ENCODE measurements at regions not wholly inside any gene's neighbourhood (a gene's known extent, or its start where the extent isn't known, plus 50 kb on each side); places are given as distances from the start of the nearest gene placed in this dataset.

DNA sequence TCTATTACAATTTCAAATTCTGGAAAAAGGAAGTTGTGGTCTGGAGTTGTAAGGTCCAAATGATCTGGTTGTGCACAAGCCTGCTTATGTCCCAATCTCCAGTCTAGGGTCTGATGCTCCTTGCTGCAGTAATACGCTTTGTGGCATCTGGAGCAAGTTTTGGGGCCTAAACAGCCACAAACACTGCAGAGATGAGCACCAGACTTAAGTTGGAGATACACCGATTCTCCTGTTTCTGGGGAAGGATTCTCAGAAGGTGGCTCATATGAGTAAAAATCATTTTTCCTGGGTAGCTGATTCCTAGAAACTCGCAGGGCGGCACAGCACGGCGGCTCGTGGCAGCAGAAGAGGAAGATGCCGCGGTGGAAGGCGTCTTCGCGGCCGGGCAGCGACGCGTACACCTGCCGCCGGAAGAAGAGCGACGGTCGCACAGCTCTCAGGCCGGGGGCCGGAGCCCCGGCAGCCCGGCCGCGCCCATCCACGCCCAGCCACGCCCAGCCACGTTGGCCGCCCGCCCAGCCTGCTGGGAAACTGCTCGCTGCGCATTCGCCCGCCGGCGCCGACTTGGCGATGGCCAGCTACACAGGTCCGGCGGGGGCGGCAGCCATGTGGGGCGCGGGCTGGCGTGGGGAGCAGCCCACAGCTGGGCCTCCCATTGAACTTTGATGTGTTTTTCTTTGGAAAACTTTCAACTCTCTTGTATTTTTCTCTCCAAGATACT lies 129.0 kb downstream of the ASCL4 start:
- no peaks in the 10 kb centered on the region for H4K20me1 ChIP-seq (ENCODE audit: insufficient read depth)
- no peaks in the 10 kb centered on the region for H3K4me1 ChIP-seq (ENCODE audit: control insufficient read depth in 1 of 2, insufficient read depth in 2 of 2, low read length in 2 of 2)
- BruUV-seq (replicated peaks): no TSS peak
- H3K4me2 ChIP-seq (ENCODE audit: low read length): no peak overlapping the region
- CTCF ChIA-PET: no interaction called here
- no peak overlapping the region for H3K4me3 ChIP-seq (replicated peaks in 1 of 2; ENCODE audit: low read depth in 1 of 2, low read length in 2 of 2)
- DNase-seq (ENCODE audit: low read depth, low spot score) (no peak), ATAC-seq (no peak)
- TF ChIP-seq ZNF274 (IDR thresholded peaks at IDR 0.05; ENCODE audit: low read depth, low read length) (no peak), FOSL1 (IDR thresholded peaks at IDR 0.05; ENCODE audit: low read depth) (no peak)
- no peaks in the 10 kb centered on the region for H3K9me2 ChIP-seq (ENCODE audit: insufficient read depth)
- intact Hi-C loops (cut with micrococcal nuclease): no loop called here
- H3K36me3 ChIP-seq (ENCODE audit: control insufficient read depth in 1 of 2, insufficient read depth in 2 of 2, low read length in 2 of 2): no peaks in the 10 kb centered on the region
- RAD21 ChIA-PET (ENCODE audit: low non-redundant PET in 1 of 2, low total read pairs in 2 of 2, uncharacterized antibody in 2 of 2, unreplicated experiment in 2 of 2): no interaction called here
- H3K27ac ChIP-seq (ENCODE audit: low read depth, low read length): no peak overlapping the region
- no peaks in the 10 kb centered on the region for H3K9me3 ChIP-seq (ENCODE audit: control insufficient read depth in 1 of 2, insufficient read depth in 1 of 2, low read depth in 1 of 2, low read length in 2 of 2)
- H2AFZ ChIP-seq (ENCODE audit: low read depth, low read length, poor library complexity, severe bottlenecking): no peak overlapping the region
- H3K27me3 ChIP-seq (ENCODE audit: insufficient read depth, low read length): peaks cover 49% of the 10 kb centered on the region
- POLR2A ChIA-PET: no interaction called here
- no peaks in the 10 kb centered on the region for H3K79me2 ChIP-seq (ENCODE audit: insufficient read depth, low read length)
- no peak overlapping the region for H3K9ac ChIP-seq (ENCODE audit: low read length)

DNA sequence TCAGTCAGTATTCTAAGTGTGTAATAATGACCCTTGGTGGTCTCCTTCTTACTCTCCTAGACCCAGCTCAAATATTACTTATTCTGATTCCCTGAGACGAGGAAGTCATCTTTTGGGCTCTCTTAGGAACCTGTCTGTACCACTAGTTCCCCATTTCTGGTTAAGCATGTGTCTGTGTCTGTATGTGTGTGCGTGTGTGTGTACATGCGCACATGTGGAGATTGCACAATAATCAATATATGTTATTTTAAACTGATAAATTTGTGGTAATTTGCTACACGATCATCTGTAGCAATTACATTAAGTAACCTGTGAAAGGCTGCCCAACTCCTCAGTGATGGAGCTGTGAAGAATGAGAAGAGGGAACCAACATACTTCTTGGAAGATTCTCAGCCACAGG lies 132.2 kb downstream of the ASCL4 start:
- H3K9me3 ChIP-seq (ENCODE audit: control insufficient read depth in 1 of 2, insufficient read depth in 1 of 2, low read depth in 1 of 2, low read length in 2 of 2): no peaks in the 10 kb centered on the region
- no peak overlapping the region for H3K27ac ChIP-seq (ENCODE audit: low read depth, low read length)
- no peak overlapping the region for H3K4me3 ChIP-seq (replicated peaks in 1 of 2; ENCODE audit: low read depth in 1 of 2, low read length in 2 of 2)
- no peak overlapping the region for H3K9ac ChIP-seq (ENCODE audit: low read length)
- ChIA-PET CTCF (interaction anchor here (0.5 kb wide), 1 partner anchor 10 kb away, joined by 3 read pairs; no protein-coding TSS in a partner anchor), POLR2A (no interaction called here), RAD21 (ENCODE audit: low non-redundant PET in 1 of 2, low total read pairs in 2 of 2, uncharacterized antibody in 2 of 2, unreplicated experiment in 2 of 2) (no interaction called here)
- no peaks in the 10 kb centered on the region for H3K4me1 ChIP-seq (ENCODE audit: control insufficient read depth in 1 of 2, insufficient read depth in 2 of 2, low read length in 2 of 2)
- intact Hi-C loops (cut with micrococcal nuclease): no loop called here
- H2AFZ ChIP-seq (ENCODE audit: low read depth, low read length, poor library complexity, severe bottlenecking): no peak overlapping the region
- H3K79me2 ChIP-seq (ENCODE audit: insufficient read depth, low read length): no peaks in the 10 kb centered on the region
- no peaks in the 10 kb centered on the region for H3K36me3 ChIP-seq (ENCODE audit: control insufficient read depth in 1 of 2, insufficient read depth in 2 of 2, low read length in 2 of 2)
- ATAC-seq: no peak
- TF ChIP-seq ELF1 (IDR thresholded peaks at IDR 0.05; ENCODE audit: borderline replicate concordance, low read depth) (no peak), CEBPB (IDR thresholded peaks at IDR 0.05; ENCODE audit: low read depth) (no peak), EGR1 (IDR thresholded peaks at IDR 0.05; ENCODE audit: low read depth) (no peak), SP1 (IDR thresholded peaks at IDR 0.05; ENCODE audit: low read depth) (no peak), YY1 (IDR thresholded peaks at IDR 0.05; ENCODE audit: extremely low read depth, insufficient replicate concordance, low read depth, low read length) (no peak), POLR2AphosphoS5 (IDR thresholded peaks at IDR 0.05; ENCODE audit: low read depth, low read length) (no peak), SIN3A (IDR thresholded peaks at IDR 0.05; ENCODE audit: low read depth) (no peak), RAD21 (IDR thresholded peaks at IDR 0.05; ENCODE audit: low read depth) (no peak), ZFX (IDR thresholded peaks at IDR 0.05) (no peak), EZH2phosphoT487 (IDR thresholded peaks at IDR 0.05; ENCODE audit: borderline replicate concordance) (no peak), JUND (IDR thresholded peaks at IDR 0.05) (no peak)
- TF ChIP-seq, protein P1, sequence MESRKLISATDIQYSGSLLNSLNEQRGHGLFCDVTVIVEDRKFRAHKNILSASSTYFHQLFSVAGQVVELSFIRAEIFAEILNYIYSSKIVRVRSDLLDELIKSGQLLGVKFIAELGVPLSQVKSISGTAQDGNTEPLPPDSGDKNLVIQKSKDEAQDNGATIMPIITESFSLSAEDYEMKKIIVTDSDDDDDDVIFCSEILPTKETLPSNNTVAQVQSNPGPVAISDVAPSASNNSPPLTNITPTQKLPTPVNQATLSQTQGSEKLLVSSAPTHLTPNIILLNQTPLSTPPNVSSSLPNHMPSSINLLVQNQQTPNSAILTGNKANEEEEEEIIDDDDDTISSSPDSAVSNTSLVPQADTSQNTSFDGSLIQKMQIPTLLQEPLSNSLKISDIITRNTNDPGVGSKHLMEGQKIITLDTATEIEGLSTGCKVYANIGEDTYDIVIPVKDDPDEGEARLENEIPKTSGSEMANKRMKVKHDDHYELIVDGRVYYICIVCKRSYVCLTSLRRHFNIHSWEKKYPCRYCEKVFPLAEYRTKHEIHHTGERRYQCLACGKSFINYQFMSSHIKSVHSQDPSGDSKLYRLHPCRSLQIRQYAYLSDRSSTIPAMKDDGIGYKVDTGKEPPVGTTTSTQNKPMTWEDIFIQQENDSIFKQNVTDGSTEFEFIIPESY (IDR thresholded peaks at IDR 0.05; ENCODE audit: extremely low read depth, insufficient replicate concordance, low read length): no peak
- TF ChIP-seq, protein P2, sequence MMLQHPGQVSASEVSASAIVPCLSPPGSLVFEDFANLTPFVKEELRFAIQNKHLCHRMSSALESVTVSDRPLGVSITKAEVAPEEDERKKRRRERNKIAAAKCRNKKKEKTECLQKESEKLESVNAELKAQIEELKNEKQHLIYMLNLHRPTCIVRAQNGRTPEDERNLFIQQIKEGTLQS (IDR thresholded peaks at IDR 0.05): no peak
- TF ChIP-seq, protein P3, sequence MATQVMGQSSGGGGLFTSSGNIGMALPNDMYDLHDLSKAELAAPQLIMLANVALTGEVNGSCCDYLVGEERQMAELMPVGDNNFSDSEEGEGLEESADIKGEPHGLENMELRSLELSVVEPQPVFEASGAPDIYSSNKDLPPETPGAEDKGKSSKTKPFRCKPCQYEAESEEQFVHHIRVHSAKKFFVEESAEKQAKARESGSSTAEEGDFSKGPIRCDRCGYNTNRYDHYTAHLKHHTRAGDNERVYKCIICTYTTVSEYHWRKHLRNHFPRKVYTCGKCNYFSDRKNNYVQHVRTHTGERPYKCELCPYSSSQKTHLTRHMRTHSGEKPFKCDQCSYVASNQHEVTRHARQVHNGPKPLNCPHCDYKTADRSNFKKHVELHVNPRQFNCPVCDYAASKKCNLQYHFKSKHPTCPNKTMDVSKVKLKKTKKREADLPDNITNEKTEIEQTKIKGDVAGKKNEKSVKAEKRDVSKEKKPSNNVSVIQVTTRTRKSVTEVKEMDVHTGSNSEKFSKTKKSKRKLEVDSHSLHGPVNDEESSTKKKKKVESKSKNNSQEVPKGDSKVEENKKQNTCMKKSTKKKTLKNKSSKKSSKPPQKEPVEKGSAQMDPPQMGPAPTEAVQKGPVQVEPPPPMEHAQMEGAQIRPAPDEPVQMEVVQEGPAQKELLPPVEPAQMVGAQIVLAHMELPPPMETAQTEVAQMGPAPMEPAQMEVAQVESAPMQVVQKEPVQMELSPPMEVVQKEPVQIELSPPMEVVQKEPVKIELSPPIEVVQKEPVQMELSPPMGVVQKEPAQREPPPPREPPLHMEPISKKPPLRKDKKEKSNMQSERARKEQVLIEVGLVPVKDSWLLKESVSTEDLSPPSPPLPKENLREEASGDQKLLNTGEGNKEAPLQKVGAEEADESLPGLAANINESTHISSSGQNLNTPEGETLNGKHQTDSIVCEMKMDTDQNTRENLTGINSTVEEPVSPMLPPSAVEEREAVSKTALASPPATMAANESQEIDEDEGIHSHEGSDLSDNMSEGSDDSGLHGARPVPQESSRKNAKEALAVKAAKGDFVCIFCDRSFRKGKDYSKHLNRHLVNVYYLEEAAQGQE (IDR thresholded peaks at IDR 0.05; ENCODE audit: low read depth): no peak
- H3K4me2 ChIP-seq (ENCODE audit: low read length): no peak overlapping the region
- H4K20me1 ChIP-seq (ENCODE audit: insufficient read depth): no peaks in the 10 kb centered on the region
- DNase-seq (ENCODE audit: low read depth, low spot score): no peak
- H3K27me3 ChIP-seq (ENCODE audit: insufficient read depth, low read length): peaks cover 45% of the 10 kb centered on the region; the same call in 1 of the 2 replicates
- no TSS peak for BruUV-seq (replicated peaks)
- no peaks in the 10 kb centered on the region for H3K9me2 ChIP-seq (ENCODE audit: insufficient read depth)

Data from HCT116 (cell line).